Mesothelial cell of epicardium (in vitro differentiated cells): ENCODE measurements at regions not wholly inside any gene's neighbourhood (a gene's known extent, or its start where the extent isn't known, plus 50 kb on each side); places are given as distances from the start of the nearest gene placed in this dataset.
"Not testable (repeated sequence)": the region's sequence is repeated elsewhere in the genome, so short reads cannot be mapped to it uniquely, and the experiment has no call there.

Experiments
- DNase-seq, 2 experiments: peaks; one replicate each; pipeline ENCODE4 v3.0.0; 2021; ENCODE audit warnings: low spot score in 2 of 2; ENCODE audit not compliant: unreplicated experiment in 2 of 2
- H3K27ac Mint-ChIP-seq: 2 replicates; pipeline ENCODE4 v1.8.0; 2021; ENCODE audit warnings: mixed read lengths
- H3K27me3 Mint-ChIP-seq: 2 replicates; pipeline ENCODE4 v1.8.0; 2021; ENCODE audit warnings: low read depth, mixed read lengths
- H3K36me3 Mint-ChIP-seq: 2 replicates; pipeline ENCODE4 v1.8.0; 2021; ENCODE audit warnings: mixed read lengths
- H3K4me1 Mint-ChIP-seq: 2 replicates; pipeline ENCODE4 v1.8.0; 2021; ENCODE audit warnings: mixed read lengths
- H3K4me3 Mint-ChIP-seq: 2 replicates; pipeline ENCODE4 v1.8.0; 2021; ENCODE audit warnings: mild to moderate bottlenecking, moderate library complexity, mixed read lengths
- H3K9me3 Mint-ChIP-seq: 2 replicates; pipeline ENCODE4 v1.8.0; 2021; ENCODE audit warnings: mixed read lengths
- TF ChIP-seq, protein P1 (sequence below): fragments of 200-600 bp; sonication (generic); IDR thresholded peaks from one replicate; pipeline ENCODE4 v1.5.0; 2021; ENCODE audit warnings: antibody characterized with exemption; ENCODE audit not compliant: unreplicated experiment

GRCh38 chr11:83403691-83404389 lies 117.7 kb upstream of the CCDC90B start:
- peak overlapping the region; percentile 70 for H3K27ac Mint-ChIP-seq
- H3K9me3 Mint-ChIP-seq: no peaks in the 10 kb centered on the region
- H3K27me3 Mint-ChIP-seq: no peaks in the 10 kb centered on the region
- TF ChIP-seq, protein P1, sequence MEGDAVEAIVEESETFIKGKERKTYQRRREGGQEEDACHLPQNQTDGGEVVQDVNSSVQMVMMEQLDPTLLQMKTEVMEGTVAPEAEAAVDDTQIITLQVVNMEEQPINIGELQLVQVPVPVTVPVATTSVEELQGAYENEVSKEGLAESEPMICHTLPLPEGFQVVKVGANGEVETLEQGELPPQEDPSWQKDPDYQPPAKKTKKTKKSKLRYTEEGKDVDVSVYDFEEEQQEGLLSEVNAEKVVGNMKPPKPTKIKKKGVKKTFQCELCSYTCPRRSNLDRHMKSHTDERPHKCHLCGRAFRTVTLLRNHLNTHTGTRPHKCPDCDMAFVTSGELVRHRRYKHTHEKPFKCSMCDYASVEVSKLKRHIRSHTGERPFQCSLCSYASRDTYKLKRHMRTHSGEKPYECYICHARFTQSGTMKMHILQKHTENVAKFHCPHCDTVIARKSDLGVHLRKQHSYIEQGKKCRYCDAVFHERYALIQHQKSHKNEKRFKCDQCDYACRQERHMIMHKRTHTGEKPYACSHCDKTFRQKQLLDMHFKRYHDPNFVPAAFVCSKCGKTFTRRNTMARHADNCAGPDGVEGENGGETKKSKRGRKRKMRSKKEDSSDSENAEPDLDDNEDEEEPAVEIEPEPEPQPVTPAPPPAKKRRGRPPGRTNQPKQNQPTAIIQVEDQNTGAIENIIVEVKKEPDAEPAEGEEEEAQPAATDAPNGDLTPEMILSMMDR: no peak
- DNase-seq: no peak
- no peaks in the 10 kb centered on the region for H3K36me3 Mint-ChIP-seq
- peaks cover 11% of the 10 kb centered on the region for H3K4me1 Mint-ChIP-seq
- no peak overlapping the region for H3K4me3 Mint-ChIP-seq

- H3K4me1 Mint-ChIP-seq: peaks cover 11% of the 10 kb centered on the region
- H3K9me3 Mint-ChIP-seq: no peaks in the 10 kb centered on the region
- H3K27me3 Mint-ChIP-seq: no peaks in the 10 kb centered on the region
- TF ChIP-seq, protein P1: no peak
- H3K4me3 Mint-ChIP-seq: no peak overlapping the region
- no peak overlapping the region for H3K27ac Mint-ChIP-seq
- no peaks in the 10 kb centered on the region for H3K36me3 Mint-ChIP-seq
- no peak for DNase-seq
Measured at GRCh38 chr11:83401506-83402225, 115.5 kb upstream of the CCDC90B start.

DNA sequence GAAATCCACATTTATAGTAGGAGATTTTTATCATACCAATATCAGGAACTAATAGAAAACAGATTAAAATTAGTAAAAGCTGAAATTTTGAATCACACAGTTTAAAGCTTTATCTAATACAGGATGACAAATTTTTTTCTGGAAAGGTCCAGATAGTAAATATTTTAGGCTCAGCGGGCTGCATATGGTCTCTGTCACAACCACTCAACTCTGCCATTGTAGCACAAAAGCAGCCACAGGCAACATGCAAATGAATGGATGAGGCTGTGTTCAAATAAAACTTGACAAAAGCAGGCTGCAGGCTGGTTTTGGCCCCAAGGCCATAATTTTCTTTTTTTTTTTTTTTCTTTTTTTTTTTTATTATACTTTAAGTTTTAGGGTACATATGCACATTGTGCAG lies 108.2 kb upstream of the CCDC90B start:
- TF ChIP-seq, protein P1: no peak
- Mint-ChIP-seq H3K4me3 (no peak overlapping the region), H3K27me3 (no peaks in the 10 kb centered on the region), H3K27ac (no peak overlapping the region), H3K9me3 (peaks cover 9% of the 10 kb centered on the region), H3K4me1 (no peaks in the 10 kb centered on the region), H3K36me3 (no peaks in the 10 kb centered on the region)
- no peak for DNase-seq

DNA sequence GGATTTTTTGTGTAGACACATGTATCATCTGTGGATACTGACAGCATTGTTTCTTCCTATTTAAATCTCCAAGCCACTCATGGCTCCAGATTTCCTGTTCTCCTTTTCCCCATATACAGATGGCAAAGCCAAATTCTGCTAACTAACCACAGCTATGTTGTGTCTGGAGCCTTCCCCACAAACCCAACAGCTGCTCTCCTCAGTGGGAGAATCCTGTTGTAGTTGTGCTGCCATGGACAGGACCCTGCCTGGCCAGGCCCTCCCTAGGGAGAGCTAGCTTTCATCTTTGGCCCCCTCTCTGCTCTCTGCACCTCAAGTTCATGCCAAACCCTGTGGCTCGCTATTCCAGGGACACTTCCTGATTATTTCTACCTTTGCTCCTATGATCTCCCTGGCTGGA lies 106.4 kb upstream of the CCDC90B start:
- H3K9me3 Mint-ChIP-seq: peaks cover 17% of the 10 kb centered on the region
- H3K27ac Mint-ChIP-seq: no peak overlapping the region

GRCh38 chr11:83389975-83390374 lies 103.8 kb upstream of the CCDC90B start:
- no peak overlapping the region for H3K4me3 Mint-ChIP-seq
- H3K27ac Mint-ChIP-seq: no peak overlapping the region
- TF ChIP-seq, protein P1: no peak
- DNase-seq: no peak
- H3K36me3 Mint-ChIP-seq: peaks cover 1% of the 10 kb centered on the region
- H3K9me3 Mint-ChIP-seq: peaks cover 37% of the 10 kb centered on the region
- H3K4me1 Mint-ChIP-seq: no peaks in the 10 kb centered on the region
- no peaks in the 10 kb centered on the region for H3K27me3 Mint-ChIP-seq

More for the DNA sequence above, 106.4 kb upstream of the CCDC90B start:
- Mint-ChIP-seq H3K4me3 (no peak overlapping the region), H3K36me3 (no peaks in the 10 kb centered on the region), H3K27me3 (no peaks in the 10 kb centered on the region), H3K4me1 (no peaks in the 10 kb centered on the region)
- TF ChIP-seq, protein P1: no peak
- no peak for DNase-seq

DNA sequence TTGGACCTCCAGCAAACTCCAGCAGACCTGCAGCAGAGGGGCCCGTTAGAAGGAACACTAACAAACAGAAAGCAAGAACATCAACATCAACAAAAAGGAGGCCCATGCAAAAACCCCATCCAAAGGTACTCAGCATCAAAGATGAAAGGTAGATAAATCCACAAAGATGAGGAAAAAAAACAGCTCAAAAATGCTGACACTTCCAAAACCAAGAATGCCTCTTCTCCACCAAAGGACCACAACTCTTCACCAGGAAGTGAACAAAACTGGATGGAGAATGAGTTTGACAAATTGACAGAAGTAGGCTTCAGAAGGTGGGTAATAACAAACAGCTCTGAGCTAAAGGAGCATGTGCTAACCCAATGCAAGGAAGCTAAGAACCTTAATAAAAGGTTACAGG lies 97.7 kb upstream of the CCDC90B start:
- H3K9me3 Mint-ChIP-seq: peaks cover 42% of the 10 kb centered on the region
- H3K27ac Mint-ChIP-seq, DNase-seq, H3K4me3 Mint-ChIP-seq, H3K4me1 Mint-ChIP-seq, H3K36me3 Mint-ChIP-seq, H3K27me3 Mint-ChIP-seq: not testable (repeated sequence)
